Astrocyte (in vitro differentiated cells and primary cell): ENCODE measurements at regions not wholly inside any gene's neighbourhood (a gene's known extent, or its start where the extent isn't known, plus 50 kb on each side); places are given as distances from the start of the nearest gene placed in this dataset.

Experiments used
- EZH2 ChIP-seq: IDR thresholded peaks from 2 replicates; pipeline ENCODE4 v1.6.1; 2012; ENCODE audit warnings: mild to moderate bottlenecking, low read length, inconsistent platforms; ENCODE audit not compliant: insufficient read depth
- TF ChIP-seq, protein P1 (sequence below): IDR thresholded peaks from 2 replicates; pipeline ENCODE4 v1.5.1; 2011; ENCODE audit warnings: low read depth, mild to moderate bottlenecking, inconsistent platforms, low read length, moderate library complexity; ENCODE audit not compliant: insufficient read depth

DNA sequence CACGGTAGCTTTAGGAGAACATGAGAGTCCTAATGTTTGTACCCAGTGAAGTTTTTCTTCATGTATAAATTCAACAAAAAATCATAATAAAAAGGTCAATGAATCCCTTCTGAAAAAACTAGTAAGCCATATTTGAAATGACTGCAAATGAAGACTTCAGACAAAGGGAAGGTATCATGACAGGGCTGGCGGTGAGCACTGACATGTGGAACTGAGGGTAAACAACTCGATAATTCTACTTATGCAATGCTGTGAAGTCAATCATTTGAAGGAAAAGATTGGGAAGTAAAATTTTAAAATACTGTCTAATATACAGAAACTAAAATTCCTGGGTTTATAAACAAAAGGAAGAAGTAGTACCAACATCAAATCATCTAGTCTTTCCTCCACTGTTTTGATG is 190.2 kb upstream of the COPS8 start:
- TF ChIP-seq, protein P1, sequence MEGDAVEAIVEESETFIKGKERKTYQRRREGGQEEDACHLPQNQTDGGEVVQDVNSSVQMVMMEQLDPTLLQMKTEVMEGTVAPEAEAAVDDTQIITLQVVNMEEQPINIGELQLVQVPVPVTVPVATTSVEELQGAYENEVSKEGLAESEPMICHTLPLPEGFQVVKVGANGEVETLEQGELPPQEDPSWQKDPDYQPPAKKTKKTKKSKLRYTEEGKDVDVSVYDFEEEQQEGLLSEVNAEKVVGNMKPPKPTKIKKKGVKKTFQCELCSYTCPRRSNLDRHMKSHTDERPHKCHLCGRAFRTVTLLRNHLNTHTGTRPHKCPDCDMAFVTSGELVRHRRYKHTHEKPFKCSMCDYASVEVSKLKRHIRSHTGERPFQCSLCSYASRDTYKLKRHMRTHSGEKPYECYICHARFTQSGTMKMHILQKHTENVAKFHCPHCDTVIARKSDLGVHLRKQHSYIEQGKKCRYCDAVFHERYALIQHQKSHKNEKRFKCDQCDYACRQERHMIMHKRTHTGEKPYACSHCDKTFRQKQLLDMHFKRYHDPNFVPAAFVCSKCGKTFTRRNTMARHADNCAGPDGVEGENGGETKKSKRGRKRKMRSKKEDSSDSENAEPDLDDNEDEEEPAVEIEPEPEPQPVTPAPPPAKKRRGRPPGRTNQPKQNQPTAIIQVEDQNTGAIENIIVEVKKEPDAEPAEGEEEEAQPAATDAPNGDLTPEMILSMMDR: no peak
- no peak for TF ChIP-seq EZH2
